ENCODE measurements at regions not wholly inside any gene's neighbourhood (a gene's known extent, or its start where the extent isn't known, plus 50 kb on each side); places are given as distances from the start of the nearest gene placed in this dataset.

GRCh38 chr21:15491100-15491499 lies 238.7 kb upstream of the USP25 start:
- DNase-seq: no peak

DNA sequence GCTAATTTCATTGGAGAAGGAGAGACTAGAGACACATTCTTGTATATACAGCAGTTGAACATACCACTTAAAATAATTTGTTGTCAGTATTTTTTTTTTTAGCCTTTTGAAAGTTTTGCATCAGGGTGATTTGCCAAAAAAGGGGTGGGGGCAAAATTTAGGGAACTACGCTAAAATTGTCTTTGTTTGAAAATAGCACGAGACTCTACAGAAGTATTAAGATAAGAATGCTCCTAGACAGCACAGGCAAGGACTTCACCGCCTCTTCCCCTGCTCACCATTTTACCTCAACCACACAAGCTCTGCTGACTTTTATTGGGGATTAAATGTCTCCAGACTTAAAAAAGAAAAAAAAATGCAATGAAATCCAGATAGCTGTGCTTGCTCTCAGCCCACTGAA lies 236.1 kb upstream of the USP25 start:
- no peak for DNase-seq

GRCh38 chr21:15494481-15494880 lies 235.3 kb upstream of the USP25 start:
- no peak for DNase-seq

DNA sequence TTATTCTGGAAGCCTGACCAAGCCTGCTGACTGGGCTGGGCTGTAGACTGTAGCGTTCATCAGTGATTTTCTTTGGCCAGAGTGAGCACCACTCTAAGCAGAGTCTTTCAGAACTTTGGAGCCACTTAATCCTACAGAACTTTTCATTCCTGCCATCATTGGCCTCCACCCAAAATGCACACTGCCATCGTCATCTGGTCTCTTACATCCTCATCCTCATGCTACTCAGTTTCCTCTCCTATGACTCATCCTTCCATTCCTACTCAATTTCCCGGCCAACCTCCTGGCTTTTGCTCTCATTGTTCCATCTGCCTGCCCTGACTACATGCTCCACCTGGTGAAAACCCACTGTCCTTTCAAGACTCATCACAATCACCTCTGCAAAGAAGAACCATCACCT lies 233.8 kb upstream of the USP25 start:
- no peak for DNase-seq

- no peak for DNase-seq
These were observed 232.9 kb upstream of the USP25 start for GRCh38 chr21:15496911-15497310.

DNA sequence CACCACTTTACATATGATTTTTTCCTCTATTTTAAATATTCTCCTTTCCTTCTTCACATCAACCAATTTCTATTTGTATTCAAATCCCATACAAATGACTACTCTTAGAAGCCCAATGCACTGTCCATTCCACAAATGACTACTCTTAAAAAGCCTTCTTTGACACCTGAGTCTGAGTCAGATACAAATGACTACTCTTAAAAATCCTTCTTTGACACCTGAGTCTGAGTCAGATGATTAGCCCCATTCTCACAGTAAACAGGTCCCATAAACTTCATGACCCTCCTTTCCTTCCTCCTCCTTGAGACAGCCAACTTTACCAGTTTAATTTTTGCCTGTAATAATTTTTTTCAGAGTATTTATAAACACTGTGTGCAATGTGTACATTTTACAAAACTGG lies 231.3 kb upstream of the USP25 start:
- no peak for DNase-seq

DNA sequence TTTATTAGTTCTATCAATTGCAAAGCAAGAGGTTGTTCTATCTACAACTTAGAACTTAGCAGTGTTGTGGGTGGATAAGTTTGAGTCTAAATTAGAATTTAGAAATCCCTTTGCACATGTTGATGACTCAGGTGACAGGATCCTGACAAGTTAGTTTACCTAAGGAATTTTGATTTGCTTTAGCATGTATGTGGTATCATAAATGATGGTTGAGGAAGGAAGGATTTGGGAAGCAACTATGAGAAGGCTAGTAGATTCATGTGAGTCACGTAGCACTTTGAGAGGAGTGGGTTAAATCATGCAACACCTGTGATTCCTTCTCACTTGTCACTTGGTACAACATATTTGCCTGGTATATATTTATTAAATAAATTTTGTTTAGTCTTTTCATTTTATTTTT lies 223.7 kb upstream of the USP25 start:
- no peak for DNase-seq

DNA sequence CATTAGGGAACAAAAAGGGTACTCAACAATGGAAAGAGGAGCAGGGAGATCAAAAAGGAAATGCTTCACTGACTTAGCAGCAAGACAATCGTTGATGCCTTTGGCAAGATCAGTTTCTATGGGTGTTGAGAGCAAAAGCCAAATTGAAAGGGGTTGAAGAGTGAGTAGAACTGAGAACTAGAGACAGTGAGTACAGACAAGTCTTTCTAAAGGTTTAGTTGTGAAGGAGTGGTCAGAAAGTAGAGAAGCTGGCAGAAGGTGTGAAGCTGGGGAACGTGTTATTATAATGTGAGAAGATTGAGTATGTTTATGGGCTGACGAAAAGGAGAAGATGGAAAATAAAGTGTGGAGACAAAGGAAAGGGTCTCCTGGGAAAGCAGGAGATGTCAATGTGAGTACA lies 221.2 kb upstream of the USP25 start:
- DNase-seq: no peak

GRCh38 chr21:15514073-15514946 lies 215.5 kb upstream of the USP25 start:
- no peak for DNase-seq

- no peak for DNase-seq
These were observed 213.9 kb upstream of the USP25 start for GRCh38 chr21:15515908-15516307.

DNA sequence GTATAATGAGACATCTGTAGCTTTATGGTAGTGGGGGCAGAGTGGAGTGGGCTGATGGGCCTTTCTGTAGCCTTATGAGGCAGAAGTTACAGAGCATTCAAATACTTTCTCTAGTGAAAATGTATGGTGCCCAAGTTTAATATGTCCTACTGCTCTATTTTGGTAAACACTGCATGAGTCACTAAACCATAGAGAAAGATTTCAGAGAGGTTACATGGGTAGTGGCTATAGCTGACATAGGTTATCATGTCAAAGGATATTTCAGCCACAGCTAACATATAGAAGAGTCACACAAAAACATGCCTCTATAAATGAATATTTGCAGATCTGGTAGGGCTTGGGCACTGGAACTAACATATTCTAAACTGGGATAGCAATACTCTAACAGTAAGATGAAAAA lies 212.4 kb upstream of the USP25 start:
- no peak for DNase-seq

DNA sequence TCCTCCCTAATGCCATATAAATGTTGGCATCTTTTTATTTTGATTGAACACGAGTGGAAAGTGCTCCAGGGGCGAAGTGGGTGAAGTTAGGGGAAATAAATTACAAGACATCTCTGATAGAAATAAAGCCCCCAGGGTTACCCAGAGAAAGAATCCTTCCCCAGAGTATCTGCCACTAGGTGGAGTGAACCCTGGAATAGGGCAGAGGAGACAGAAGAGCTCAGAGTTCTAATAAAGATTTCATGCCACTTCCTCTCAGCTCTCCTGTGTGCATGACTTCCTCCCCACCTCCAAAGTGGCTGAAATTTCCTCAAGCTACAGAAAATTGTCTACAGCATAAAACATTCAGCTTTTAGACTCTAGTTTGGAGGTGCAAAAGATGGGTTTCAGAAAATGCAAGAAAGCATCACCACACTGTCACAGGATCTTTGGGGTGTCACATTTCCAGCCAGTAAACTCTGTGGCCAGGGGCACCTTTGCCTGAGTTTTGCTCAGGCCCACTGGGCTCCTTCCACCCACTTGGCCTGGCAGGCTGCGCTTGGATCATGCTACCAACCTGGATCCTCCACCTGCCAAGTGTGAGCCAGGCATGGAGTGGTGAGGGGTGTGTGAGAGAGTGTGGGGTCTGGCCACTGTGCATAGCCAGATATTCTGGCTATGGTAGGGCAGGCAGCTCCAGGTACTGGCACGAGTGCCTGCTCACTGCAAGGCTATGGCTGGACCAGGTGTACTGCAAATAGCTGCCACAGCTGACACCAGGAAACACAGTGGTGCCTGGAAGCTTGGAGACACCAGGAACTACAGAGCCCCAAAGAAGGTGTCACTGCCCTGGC lies 208.8 kb upstream of the USP25 start:
- DNase-seq: no peak

DNA sequence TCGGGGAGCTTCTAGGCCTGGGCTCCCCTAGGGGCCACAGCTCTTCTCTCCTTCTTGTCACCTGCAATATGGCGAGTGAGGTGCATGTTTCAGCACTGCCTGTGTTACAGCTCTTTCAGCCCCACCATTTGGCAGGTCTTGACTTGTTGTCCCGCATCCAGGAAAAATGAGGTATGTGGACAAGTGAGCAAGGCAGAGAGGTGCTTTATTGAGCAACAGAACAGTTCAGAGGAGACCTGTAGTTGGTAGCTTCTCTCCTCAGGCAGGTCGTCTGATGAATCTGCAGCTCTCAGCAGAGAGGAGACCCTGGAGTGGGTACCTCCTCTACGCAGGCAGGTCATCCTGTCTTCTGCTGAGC lies 208.2 kb upstream of the USP25 start:
- DNase-seq: no peak

- DNase-seq: no peak
These were observed 207.6 kb upstream of the USP25 start for GRCh38 chr21:15522148-15522547.

GRCh38 chr21:15524855-15525254 lies 204.9 kb upstream of the USP25 start:
- no peak for DNase-seq

GRCh38 chr21:15526798-15527197 lies 203.0 kb upstream of the USP25 start:
- no peak for DNase-seq

DNA sequence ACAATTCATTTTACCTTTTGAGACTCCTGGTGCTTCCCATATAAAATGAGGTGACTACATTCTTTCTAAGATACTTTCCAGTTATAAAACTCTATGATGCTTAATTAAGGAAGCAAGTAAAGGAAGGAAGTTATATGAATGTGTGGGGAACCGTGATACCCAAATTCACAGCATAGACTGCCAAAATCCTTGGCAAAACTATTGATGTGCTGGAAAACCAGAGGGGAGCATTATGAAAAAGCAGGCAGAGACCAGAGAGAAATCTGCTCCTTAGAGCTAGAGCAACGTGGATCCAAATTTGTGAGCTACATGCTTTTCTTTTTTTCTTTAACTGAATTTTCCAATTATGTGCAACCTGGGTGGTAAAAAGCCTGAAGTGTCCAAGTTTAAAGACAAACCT lies 201.4 kb upstream of the USP25 start:
- DNase-seq: no peak

- DNase-seq: no peak
These were observed 197.8 kb upstream of the USP25 start for GRCh38 chr21:15531986-15532385.

- DNase-seq: no peak
These were observed 196.2 kb upstream of the USP25 start for GRCh38 chr21:15533618-15534017.

DNA sequence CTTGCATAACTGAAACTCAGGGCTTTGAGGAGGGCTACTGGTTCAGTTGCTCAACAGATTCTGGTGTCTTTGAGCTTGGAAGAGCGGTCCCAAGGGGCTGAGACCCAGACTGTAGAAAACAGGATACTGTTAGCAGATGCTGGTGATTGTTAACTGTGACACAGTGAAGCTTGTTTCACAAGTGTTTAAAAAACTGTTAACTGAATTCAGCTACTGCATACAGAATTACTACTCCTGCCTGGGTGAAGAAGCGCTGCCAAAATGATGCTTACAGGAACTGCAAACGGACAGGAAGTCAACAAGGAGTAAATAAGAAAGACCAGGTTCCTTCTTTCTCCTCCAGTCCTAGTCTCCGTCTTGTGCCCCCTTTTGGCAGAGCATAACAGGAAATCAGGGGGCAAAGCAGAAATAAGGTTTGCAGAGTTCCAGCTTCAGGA lies 195.3 kb upstream of the USP25 start:
- DNase-seq: no peak

DNA sequence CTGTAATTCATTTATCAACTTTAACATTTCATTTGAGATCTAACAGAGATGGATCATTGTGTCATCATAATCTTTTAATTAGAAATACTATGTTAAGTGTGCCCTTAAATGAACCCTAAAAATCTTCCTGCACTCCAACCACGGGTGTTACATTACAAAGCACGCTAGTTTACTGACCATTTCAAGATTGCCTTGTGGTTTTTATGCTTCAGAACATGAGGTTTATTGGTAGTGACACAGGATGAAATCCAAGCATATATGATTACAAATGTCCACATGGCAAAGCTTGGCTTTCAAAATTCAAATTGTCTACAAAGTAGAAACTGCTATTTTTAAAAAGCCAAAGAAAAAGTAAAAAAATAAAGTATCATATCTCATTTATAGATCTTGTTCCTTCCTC lies 190.4 kb upstream of the USP25 start:
- no peak for DNase-seq

DNA sequence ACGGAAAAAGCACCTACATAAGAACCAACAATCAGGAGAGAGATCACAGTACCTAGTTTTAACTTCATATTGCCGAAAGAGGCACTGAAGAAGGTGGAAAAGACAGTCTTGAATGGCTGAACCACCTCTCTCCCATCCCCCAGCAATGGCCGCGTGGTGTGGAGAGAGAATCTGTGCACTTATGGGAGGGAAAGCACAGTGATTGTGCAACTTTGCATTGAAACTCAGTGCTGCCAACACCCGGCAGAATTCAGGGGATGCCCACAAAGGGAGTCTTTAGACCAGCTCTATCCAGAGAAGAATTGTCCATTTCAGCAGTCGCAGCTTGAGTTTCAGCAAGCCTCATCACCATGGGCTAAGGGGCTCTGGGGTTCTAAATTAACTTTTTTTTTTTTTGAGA lies 186.3 kb upstream of the USP25 start:
- no peak for DNase-seq

GRCh38 chr21:15549671-15550070 lies 180.1 kb upstream of the USP25 start:
- DNase-seq: no peak

- DNase-seq: no peak
These were observed 176.8 kb upstream of the USP25 start for GRCh38 chr21:15552914-15553494.
